GM19455 (cell line): ENCODE measurements at regions not wholly inside any gene's neighbourhood (a gene's known extent, or its start where the extent isn't known, plus 50 kb on each side); places are given as distances from the start of the nearest gene placed in this dataset.

Experiments used
- ATAC-seq: cut with Tn5 transposase; IDR thresholded peaks from one replicate; pipeline ENCODE4 v1.9.1; 2021; ENCODE audit not compliant: unreplicated experiment

GRCh38 chr4:170657761-170658160, 568.0 kb upstream of the AADAT start:
- no peak for ATAC-seq

- no peak for ATAC-seq
These were observed 566.8 kb upstream of the AADAT start for GRCh38 chr4:170656506-170656905.

- ATAC-seq = no peak
These were observed 562.8 kb upstream of the AADAT start for GRCh38 chr4:170652571-170652970.

GRCh38 chr4:170651786-170652185, 562.0 kb upstream of the AADAT start:
- ATAC-seq = no peak

GRCh38 chr4:170627418-170627817, 537.7 kb upstream of the AADAT start:
- ATAC-seq = no peak

GRCh38 chr4:170623899-170624298, 534.1 kb upstream of the AADAT start:
- ATAC-seq = no peak

- no peak for ATAC-seq
These were observed 520.7 kb upstream of the AADAT start for GRCh38 chr4:170610434-170610833.

GRCh38 chr4:170599894-170600293, 510.1 kb upstream of the AADAT start:
- no peak for ATAC-seq

GRCh38 chr4:170591076-170591475, 501.3 kb upstream of the AADAT start:
- no peak for ATAC-seq

GRCh38 chr4:170589597-170590191, 499.9 kb upstream of the AADAT start:
- ATAC-seq = no peak

- no peak for ATAC-seq
These were observed 492.2 kb upstream of the AADAT start for GRCh38 chr4:170581969-170582368.

GRCh38 chr4:170581322-170581721, 491.6 kb upstream of the AADAT start:
- no peak for ATAC-seq

GRCh38 chr4:170580651-170581050, 490.9 kb upstream of the AADAT start:
- ATAC-seq = no peak

- no peak for ATAC-seq
These were observed 449.2 kb upstream of the AADAT start for GRCh38 chr4:170538821-170539473.

GRCh38 chr4:170529748-170530722, 440.3 kb upstream of the AADAT start:
- ATAC-seq = no peak

- no peak for ATAC-seq
These were observed 436.7 kb upstream of the AADAT start for GRCh38 chr4:170526471-170526870.

- ATAC-seq = no peak
These were observed 432.7 kb upstream of the AADAT start for GRCh38 chr4:170522427-170522970.

- no peak for ATAC-seq
These were observed 407.9 kb upstream of the AADAT start for GRCh38 chr4:170497689-170498088.

- no peak for ATAC-seq
These were observed 407.4 kb upstream of the AADAT start for GRCh38 chr4:170497112-170497511.

GRCh38 chr4:170491981-170492380, 402.2 kb upstream of the AADAT start:
- no peak for ATAC-seq

- ATAC-seq = no peak
These were observed 386.6 kb upstream of the AADAT start for GRCh38 chr4:170476351-170476750.

GRCh38 chr4:170465429-170465828, 375.7 kb upstream of the AADAT start:
- no peak for ATAC-seq
